Mucosa of descending colon (tissue), 3 donors: ENCODE measurements at regions not wholly inside any gene's neighbourhood (a gene's known extent, or its start where the extent isn't known, plus 50 kb on each side); places are given as distances from the start of the nearest gene placed in this dataset.

Experiments
- ATAC-seq: fragments of 200-7000 bp; cut with Tn5 transposase; one replicate; pipeline ENCODE4 v1.9.1; 2020; ENCODE audit warnings: mild to moderate bottlenecking, moderate library complexity
- DNase-seq, 3 donors: peaks; one replicate each; pipeline ENCODE4 v3.0.0-alpha.2; 2020
- H3K36me3 ChIP-seq: fragments of 200-600 bp; one replicate; pipeline ENCODE4 v1.8.0; 2021; ENCODE audit warnings: low read depth, mild to moderate bottlenecking
- H3K4me1 ChIP-seq: fragments of 200-600 bp; one replicate; pipeline ENCODE4 v1.8.0; 2021; ENCODE audit warnings: low read depth, mild to moderate bottlenecking
- H3K4me3 ChIP-seq: fragments of 200-600 bp; one replicate; pipeline ENCODE4 v1.8.0; 2021; ENCODE audit warnings: mild to moderate bottlenecking
- H3K9me3 ChIP-seq: fragments of 200-600 bp; one replicate; pipeline ENCODE4 v1.8.0; 2021; ENCODE audit warnings: mild to moderate bottlenecking
- intact Hi-C, 2 donors: fragments of 100-400 bp; cut with DNase I in 1 of 2; cut with micrococcal nuclease in 1 of 2; formaldehyde crosslinking; loops; one replicate each; pipeline versions ENCODE4 v1.11.0 to v1.11.1; 2022; cut with DNase I, micrococcal nuclease
- TF ChIP-seq, protein P1 (sequence below): fragments of 200-600 bp; IDR thresholded peaks from one replicate; pipeline ENCODE4 v1.8.0; 2022; ENCODE audit warnings: antibody characterized with exemption, mild to moderate bottlenecking
- donor health status: DM: no; HTN: no; CAD: no; lungs with moderate emphysema.
- donor health status: DM: no; HTN: no; CAD: no.
- donor health status: DM: no; HTN: yes; CAD: no.

GRCh38 chr11:112871909-112872500, 89.2 kb upstream of the NCAM1 start:
- Histone ChIP-seq H3K4me3 (no peak overlapping the region), H3K9me3 (no peaks in the 10 kb centered on the region), H3K4me1 (no peaks in the 10 kb centered on the region), H3K36me3 (no peaks in the 10 kb centered on the region)
- ATAC-seq (no peak), DNase-seq (no peak)
- TF ChIP-seq, protein P1, sequence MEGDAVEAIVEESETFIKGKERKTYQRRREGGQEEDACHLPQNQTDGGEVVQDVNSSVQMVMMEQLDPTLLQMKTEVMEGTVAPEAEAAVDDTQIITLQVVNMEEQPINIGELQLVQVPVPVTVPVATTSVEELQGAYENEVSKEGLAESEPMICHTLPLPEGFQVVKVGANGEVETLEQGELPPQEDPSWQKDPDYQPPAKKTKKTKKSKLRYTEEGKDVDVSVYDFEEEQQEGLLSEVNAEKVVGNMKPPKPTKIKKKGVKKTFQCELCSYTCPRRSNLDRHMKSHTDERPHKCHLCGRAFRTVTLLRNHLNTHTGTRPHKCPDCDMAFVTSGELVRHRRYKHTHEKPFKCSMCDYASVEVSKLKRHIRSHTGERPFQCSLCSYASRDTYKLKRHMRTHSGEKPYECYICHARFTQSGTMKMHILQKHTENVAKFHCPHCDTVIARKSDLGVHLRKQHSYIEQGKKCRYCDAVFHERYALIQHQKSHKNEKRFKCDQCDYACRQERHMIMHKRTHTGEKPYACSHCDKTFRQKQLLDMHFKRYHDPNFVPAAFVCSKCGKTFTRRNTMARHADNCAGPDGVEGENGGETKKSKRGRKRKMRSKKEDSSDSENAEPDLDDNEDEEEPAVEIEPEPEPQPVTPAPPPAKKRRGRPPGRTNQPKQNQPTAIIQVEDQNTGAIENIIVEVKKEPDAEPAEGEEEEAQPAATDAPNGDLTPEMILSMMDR: no peak
- intact Hi-C loops: no loop called here

DNA sequence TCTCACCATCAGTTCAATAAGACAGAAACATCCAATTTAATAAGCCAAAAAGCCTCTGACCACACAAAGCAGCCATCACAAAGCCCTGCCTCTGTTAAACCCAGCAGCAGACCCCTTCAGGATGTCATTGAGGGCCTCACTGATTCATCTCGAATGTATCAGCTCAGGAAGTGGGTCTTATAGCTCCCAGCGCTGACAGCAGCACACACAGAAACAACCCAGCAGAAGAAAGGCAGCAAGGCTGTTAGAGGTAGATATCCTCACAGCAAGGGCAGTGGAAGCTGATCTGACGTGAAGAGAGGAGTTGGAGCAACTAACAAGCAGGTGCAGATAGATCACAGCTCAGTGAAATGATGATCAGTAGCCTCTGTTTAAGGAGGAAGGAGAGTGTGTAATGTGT, 86.2 kb upstream of the NCAM1 start:
- H3K9me3 ChIP-seq: no peaks in the 10 kb centered on the region
- intact Hi-C loops: no loop called here
- no peak for ATAC-seq
- no peak for DNase-seq
- no peaks in the 10 kb centered on the region for H3K4me1 ChIP-seq
- no peaks in the 10 kb centered on the region for H3K36me3 ChIP-seq
- H3K4me3 ChIP-seq: no peak overlapping the region
- TF ChIP-seq, protein P1: no peak

DNA sequence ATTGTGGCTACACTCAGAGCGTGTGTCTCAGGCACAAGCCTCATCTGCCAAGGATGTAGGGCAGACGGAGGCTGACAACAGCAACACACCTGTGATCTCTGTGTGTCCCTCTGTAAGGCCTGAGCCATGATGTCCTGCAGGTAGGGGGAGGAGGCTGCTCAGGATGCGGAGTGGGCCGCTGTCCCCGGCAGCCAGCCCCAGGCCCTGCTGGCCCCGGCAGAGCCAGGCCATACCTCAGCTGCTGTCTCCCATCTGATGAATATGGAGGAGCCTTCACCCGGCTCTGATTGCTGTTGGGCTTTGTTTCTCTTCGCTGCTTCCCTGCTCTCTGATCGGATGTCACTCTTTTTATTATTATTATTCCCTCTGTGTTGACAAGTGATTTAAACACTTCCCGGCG, 83.6 kb upstream of the NCAM1 start:
- DNase-seq: no peak
- Histone ChIP-seq H3K4me1 (no peaks in the 10 kb centered on the region), H3K9me3 (no peaks in the 10 kb centered on the region), H3K4me3 (no peak overlapping the region), H3K36me3 (no peaks in the 10 kb centered on the region)
- intact Hi-C loops: no loop called here
- ATAC-seq: no peak
- TF ChIP-seq, protein P1: no peak

- no peaks in the 10 kb centered on the region for H3K9me3 ChIP-seq
- DNase-seq (no peak), ATAC-seq (no peak)
- H3K36me3 ChIP-seq: no peaks in the 10 kb centered on the region
- no peak overlapping the region for H3K4me3 ChIP-seq
- no peaks in the 10 kb centered on the region for H3K4me1 ChIP-seq
- intact Hi-C loops: no loop called here
- TF ChIP-seq, protein P1: no peak
These were observed 83.1 kb upstream of the NCAM1 start for GRCh38 chr11:112878033-112878601.

DNA sequence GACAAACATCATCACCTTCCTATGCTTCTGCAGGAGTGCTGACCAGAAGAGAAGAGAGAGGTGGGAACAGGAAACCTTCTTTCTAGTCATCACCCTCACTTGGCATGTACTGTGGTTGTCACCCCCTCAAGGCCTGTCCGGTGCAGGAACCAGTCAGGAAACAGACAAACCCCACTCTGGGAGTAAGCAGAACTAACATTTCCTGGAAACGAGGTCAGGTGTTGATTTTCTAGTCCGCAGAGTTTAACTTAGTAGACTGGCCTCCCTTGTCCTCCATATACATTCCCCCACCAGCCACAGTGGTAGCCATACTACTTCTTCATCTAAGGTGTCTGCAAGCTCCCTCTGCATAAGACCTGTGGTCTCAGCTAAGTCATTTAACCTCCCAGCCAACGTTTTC, 80.7 kb upstream of the NCAM1 start:
- intact Hi-C loops: no loop called here
- DNase-seq (no peak), ATAC-seq (no peak)
- H3K4me3 ChIP-seq: no peak overlapping the region
- H3K36me3 ChIP-seq: no peaks in the 10 kb centered on the region
- TF ChIP-seq, protein P1: no peak
- no peaks in the 10 kb centered on the region for H3K4me1 ChIP-seq
- H3K9me3 ChIP-seq: no peaks in the 10 kb centered on the region
